Fibroblast of skin of back (primary cell): ENCODE measurements at regions not wholly inside any gene's neighbourhood (a gene's known extent, or its start where the extent isn't known, plus 50 kb on each side); places are given as distances from the start of the nearest gene placed in this dataset.

Experiments
- DNase-seq: peaks from one replicate; pipeline ENCODE4 v3.0.0-alpha.2; 2013

GRCh38 chr2:103284750-103285149 is 522.9 kb downstream of the TMEM182 start:
- DNase-seq = no peak

- no peak for DNase-seq
Measured at GRCh38 chr2:103285354-103285753, 523.5 kb downstream of the TMEM182 start.

GRCh38 chr2:103287746-103288145 is 525.9 kb downstream of the TMEM182 start:
- no peak for DNase-seq

GRCh38 chr2:103288696-103289095 is 526.9 kb downstream of the TMEM182 start:
- no peak for DNase-seq

- DNase-seq = no peak
Measured at GRCh38 chr2:103289105-103289725, 527.4 kb downstream of the TMEM182 start.

GRCh38 chr2:103292573-103292972 is 530.7 kb downstream of the TMEM182 start:
- no peak for DNase-seq

- DNase-seq = no peak
Measured at GRCh38 chr2:103293067-103293741, 531.4 kb downstream of the TMEM182 start.

- no peak for DNase-seq
Measured at GRCh38 chr2:103293742-103294077, 531.9 kb downstream of the TMEM182 start.

GRCh38 chr2:103294420-103294819 is 532.6 kb downstream of the TMEM182 start:
- DNase-seq = no peak

- DNase-seq = no peak
Measured at GRCh38 chr2:103295591-103295990, 533.8 kb downstream of the TMEM182 start.

GRCh38 chr2:103324671-103325070 is 562.8 kb downstream of the TMEM182 start:
- no peak for DNase-seq

- DNase-seq = peak; percentile 0
Measured at GRCh38 chr2:103327386-103327785, 565.6 kb downstream of the TMEM182 start.

- no peak for DNase-seq
Measured at GRCh38 chr2:103327966-103328365, 566.1 kb downstream of the TMEM182 start.

- DNase-seq = no peak
Measured at GRCh38 chr2:103335403-103335802, 573.6 kb downstream of the TMEM182 start.

- no peak for DNase-seq
Measured at GRCh38 chr2:103338819-103339218, 577.0 kb downstream of the TMEM182 start.

- DNase-seq = no peak
Measured at GRCh38 chr2:103346780-103347179, 584.9 kb downstream of the TMEM182 start.

- DNase-seq = no peak
Measured at GRCh38 chr2:103353774-103354173, 591.9 kb downstream of the TMEM182 start.

- no peak for DNase-seq
Measured at GRCh38 chr2:103355287-103355686, 593.5 kb downstream of the TMEM182 start.

GRCh38 chr2:103361712-103362111 is 599.9 kb downstream of the TMEM182 start:
- no peak for DNase-seq

GRCh38 chr2:103363639-103364038 is 601.8 kb downstream of the TMEM182 start:
- no peak for DNase-seq

- no peak for DNase-seq
Measured at GRCh38 chr2:103364177-103364576, 602.3 kb downstream of the TMEM182 start.

GRCh38 chr2:103365071-103365470 is 603.2 kb downstream of the TMEM182 start:
- no peak for DNase-seq

- no peak for DNase-seq
Measured at GRCh38 chr2:103367877-103368276, 606.0 kb downstream of the TMEM182 start.

- no peak for DNase-seq
Measured at GRCh38 chr2:103383541-103383940, 621.7 kb downstream of the TMEM182 start.

GRCh38 chr2:103386872-103387271 is 625.0 kb downstream of the TMEM182 start:
- DNase-seq = no peak
